Neural cell (in vitro differentiated cells): ENCODE measurements at regions not wholly inside any gene's neighbourhood (a gene's known extent, or its start where the extent isn't known, plus 50 kb on each side); places are given as distances from the start of the nearest gene placed in this dataset.

Source experiments
- H2AFZ ChIP-seq: fragments of 200-600, 300-800 bp; sonication (generic), shearing (Covaris generic); 2 replicates; pipeline ENCODE4 v1.6.0; 2014; ENCODE audit warnings: low read depth, mild to moderate bottlenecking, antibody characterized with exemption, low read length, moderate library complexity
- H3F3A ChIP-seq: fragments of 200-600 bp; shearing (Covaris generic); 2 replicates; pipeline ENCODE4 v1.6.1; 2016; ENCODE audit warnings: mild to moderate bottlenecking, moderate library complexity, mixed read lengths, antibody characterized with exemption, low read length; ENCODE audit not compliant: insufficient read depth, poor library complexity, severe bottlenecking
- H3K27ac ChIP-seq: fragments of 200-600, 300-800 bp; sonication (generic), shearing (Covaris generic); 2 replicates; pipeline ENCODE4 v1.5.1; 2014; ENCODE audit warnings: mild to moderate bottlenecking, low read length, moderate library complexity
- H3K27me3 ChIP-seq: fragments of 300-800, 200-600 bp; sonication (generic), shearing (Covaris generic); 2 replicates; pipeline ENCODE4 v1.6.0; 2014; ENCODE audit warnings: mild to moderate bottlenecking, low read depth, low read length, moderate library complexity; ENCODE audit not compliant: insufficient read depth
- H3K36me3 ChIP-seq: fragments of 300-800, 200-600 bp; sonication (generic), shearing (Covaris generic); 2 replicates; pipeline ENCODE4 v1.5.1; 2014; ENCODE audit warnings: mild to moderate bottlenecking, antibody characterized with exemption, low read length, moderate library complexity; ENCODE audit not compliant: insufficient read depth
- H3K4me2 ChIP-seq: fragments of 300-800, 200-600 bp; sonication (generic), shearing (Covaris generic); 2 replicates; pipeline ENCODE4 v1.6.0; 2014; ENCODE audit warnings: mild to moderate bottlenecking, low read length
- H3K4me3 ChIP-seq: fragments of 300-800, 200-600 bp; sonication (generic), shearing (Covaris generic); 2 replicates; pipeline ENCODE4 v1.5.1; 2014; ENCODE audit warnings: mild to moderate bottlenecking, low read length, moderate library complexity
- H3K79me2 ChIP-seq: fragments of 200-600 bp; shearing (Covaris generic); replicated peaks from 2 replicates; pipeline ENCODE4 v1.6.0; 2014; ENCODE audit warnings: mild to moderate bottlenecking, low read length, moderate library complexity; ENCODE audit not compliant: insufficient read depth
- H3K9ac ChIP-seq: fragments of 300-800, 200-600 bp; sonication (generic), shearing (Covaris generic); 2 replicates; pipeline ENCODE4 v1.6.1; 2016; ENCODE audit warnings: mild to moderate bottlenecking, low read length, mixed read lengths
- H3K9me2 ChIP-seq: fragments of 200-600 bp; shearing (Covaris generic); 2 replicates; pipeline ENCODE4 v1.6.1; 2016; ENCODE audit warnings: mild to moderate bottlenecking, low read length, mixed read lengths; ENCODE audit not compliant: insufficient read depth
- H3K9me3 ChIP-seq: fragments of 200-600, 300-800 bp; sonication (generic), shearing (Covaris generic); 2 replicates; pipeline ENCODE4 v1.6.1; 2016; ENCODE audit warnings: mild to moderate bottlenecking, mixed run types, low read length, moderate library complexity, mixed read lengths
- H4K20me1 ChIP-seq: fragments of 200-600 bp; shearing (Covaris generic); 2 replicates; pipeline ENCODE4 v1.6.1; 2016; ENCODE audit warnings: mild to moderate bottlenecking, mixed run types; ENCODE audit not compliant: insufficient read depth
- EP300 ChIP-seq: fragments of 450-650 bp; conservative IDR thresholded peaks from 2 replicates; pipeline ENCODE4 v1.6.1; 2014; ENCODE audit warnings: antibody characterized with exemption, mild to moderate bottlenecking, moderate library complexity; ENCODE audit not compliant: poor library complexity, severe bottlenecking
- EZH2 ChIP-seq: fragments of 200-600, 300-800 bp; shearing (Covaris generic), sonication (generic); IDR thresholded peaks from 2 replicates; pipeline ENCODE4 v1.6.1; 2014; ENCODE audit warnings: antibody characterized with exemption, low read length, borderline replicate concordance, mild to moderate bottlenecking; ENCODE audit not compliant: insufficient read depth, poor library complexity, severe bottlenecking
- MXI1 ChIP-seq: fragments of 450-650 bp; conservative IDR thresholded peaks from 2 replicates; pipeline ENCODE4 v1.6.1; 2014; ENCODE audit warnings: antibody characterized with exemption, mild to moderate bottlenecking; ENCODE audit not compliant: poor library complexity, severe bottlenecking
- POLR2AphosphoS5 ChIP-seq: IDR thresholded peaks from 2 replicates; pipeline ENCODE4 v1.6.1; 2012
- RAD21 ChIP-seq: fragments of 450-650 bp; conservative IDR thresholded peaks from 2 replicates; pipeline ENCODE4 v1.6.1; 2014; ENCODE audit warnings: antibody characterized with exemption, mild to moderate bottlenecking, moderate library complexity
- REST ChIP-seq: IDR thresholded peaks from 2 replicates; pipeline ENCODE4 v1.6.1; 2012; ENCODE audit warnings: borderline replicate concordance
- SMC3 ChIP-seq: fragments of 450-650 bp; conservative IDR thresholded peaks from 2 replicates; pipeline ENCODE4 v1.6.1; 2014; ENCODE audit warnings: antibody characterized with exemption, mild to moderate bottlenecking, moderate library complexity; ENCODE audit not compliant: poor library complexity
- TAF1 ChIP-seq: IDR thresholded peaks from 2 replicates; pipeline ENCODE4 v1.6.1; 2012; ENCODE audit warnings: low read depth
- TF ChIP-seq, protein P1 (sequence below): fragments of 450-650 bp; IDR thresholded peaks from 2 replicates; pipeline ENCODE4 v1.5.1; 2014; ENCODE audit warnings: antibody characterized with exemption, mild to moderate bottlenecking, moderate library complexity; ENCODE audit not compliant: poor library complexity, severe bottlenecking

GRCh38 chr2:83943265-83943664 is 515.8 kb downstream of the SUCLG1 start:
- Histone ChIP-seq H2AFZ (no peak overlapping the region), H3K9me3 (no peaks in the 10 kb centered on the region), H3K27me3 (no peaks in the 10 kb centered on the region), H3K9ac (no peak overlapping the region), H4K20me1 (no peaks in the 10 kb centered on the region), H3K27ac (no peak overlapping the region), H3K4me3 (no peak overlapping the region), H3F3A (no peaks in the 10 kb centered on the region), H3K9me2 (no peaks in the 10 kb centered on the region), H3K79me2 (no peaks in the 10 kb centered on the region), H3K36me3 (no peaks in the 10 kb centered on the region), H3K4me2 (no peak overlapping the region)
- TF ChIP-seq POLR2AphosphoS5 (no peak), EP300 (no peak), EZH2 (no peak), RAD21 (no peak), TAF1 (no peak), SMC3 (no peak), REST (no peak), MXI1 (no peak)
- TF ChIP-seq, protein P1, sequence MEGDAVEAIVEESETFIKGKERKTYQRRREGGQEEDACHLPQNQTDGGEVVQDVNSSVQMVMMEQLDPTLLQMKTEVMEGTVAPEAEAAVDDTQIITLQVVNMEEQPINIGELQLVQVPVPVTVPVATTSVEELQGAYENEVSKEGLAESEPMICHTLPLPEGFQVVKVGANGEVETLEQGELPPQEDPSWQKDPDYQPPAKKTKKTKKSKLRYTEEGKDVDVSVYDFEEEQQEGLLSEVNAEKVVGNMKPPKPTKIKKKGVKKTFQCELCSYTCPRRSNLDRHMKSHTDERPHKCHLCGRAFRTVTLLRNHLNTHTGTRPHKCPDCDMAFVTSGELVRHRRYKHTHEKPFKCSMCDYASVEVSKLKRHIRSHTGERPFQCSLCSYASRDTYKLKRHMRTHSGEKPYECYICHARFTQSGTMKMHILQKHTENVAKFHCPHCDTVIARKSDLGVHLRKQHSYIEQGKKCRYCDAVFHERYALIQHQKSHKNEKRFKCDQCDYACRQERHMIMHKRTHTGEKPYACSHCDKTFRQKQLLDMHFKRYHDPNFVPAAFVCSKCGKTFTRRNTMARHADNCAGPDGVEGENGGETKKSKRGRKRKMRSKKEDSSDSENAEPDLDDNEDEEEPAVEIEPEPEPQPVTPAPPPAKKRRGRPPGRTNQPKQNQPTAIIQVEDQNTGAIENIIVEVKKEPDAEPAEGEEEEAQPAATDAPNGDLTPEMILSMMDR, result no peak

DNA sequence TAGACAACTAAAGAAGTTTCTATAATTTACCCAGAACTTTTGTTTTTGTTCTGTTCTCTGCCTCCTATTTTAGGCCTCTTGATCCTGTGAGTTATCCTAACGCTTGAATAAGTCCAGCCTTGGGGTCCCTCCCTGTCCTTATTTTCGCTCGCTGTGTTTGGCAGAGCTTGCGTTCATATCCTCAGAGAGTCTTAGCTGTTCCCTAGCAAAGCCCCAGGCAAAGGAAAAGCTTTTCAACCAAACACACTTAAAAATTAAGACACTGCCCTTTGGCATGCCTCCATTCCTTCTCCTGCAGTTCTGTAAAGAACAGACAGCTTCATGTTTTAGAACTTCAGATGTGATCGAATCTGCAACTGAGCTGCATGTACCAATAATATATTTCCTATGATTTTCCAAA is 517.2 kb downstream of the SUCLG1 start:
- H3K9ac ChIP-seq, result no peak overlapping the region
- no peaks in the 10 kb centered on the region for H3K79me2 ChIP-seq
- H3K9me2 ChIP-seq, result no peaks in the 10 kb centered on the region
- H4K20me1 ChIP-seq, result no peaks in the 10 kb centered on the region
- H3K4me3 ChIP-seq, result no peak overlapping the region
- no peaks in the 10 kb centered on the region for H3K27me3 ChIP-seq
- no peak overlapping the region for H3K4me2 ChIP-seq
- TF ChIP-seq EZH2 (no peak), RAD21 (no peak), POLR2AphosphoS5 (no peak), TAF1 (no peak), SMC3 (no peak), MXI1 (no peak), EP300 (no peak), REST (no peak)
- TF ChIP-seq, protein P1, result no peak
- no peaks in the 10 kb centered on the region for H3F3A ChIP-seq
- no peaks in the 10 kb centered on the region for H3K36me3 ChIP-seq
- H3K9me3 ChIP-seq, result no peaks in the 10 kb centered on the region
- H2AFZ ChIP-seq, result no peak overlapping the region
- no peak overlapping the region for H3K27ac ChIP-seq
